ENCODE measurements at regions not wholly inside any gene's neighbourhood (a gene's known extent, or its start where the extent isn't known, plus 50 kb on each side); places are given as distances from the start of the nearest gene placed in this dataset.

DNA sequence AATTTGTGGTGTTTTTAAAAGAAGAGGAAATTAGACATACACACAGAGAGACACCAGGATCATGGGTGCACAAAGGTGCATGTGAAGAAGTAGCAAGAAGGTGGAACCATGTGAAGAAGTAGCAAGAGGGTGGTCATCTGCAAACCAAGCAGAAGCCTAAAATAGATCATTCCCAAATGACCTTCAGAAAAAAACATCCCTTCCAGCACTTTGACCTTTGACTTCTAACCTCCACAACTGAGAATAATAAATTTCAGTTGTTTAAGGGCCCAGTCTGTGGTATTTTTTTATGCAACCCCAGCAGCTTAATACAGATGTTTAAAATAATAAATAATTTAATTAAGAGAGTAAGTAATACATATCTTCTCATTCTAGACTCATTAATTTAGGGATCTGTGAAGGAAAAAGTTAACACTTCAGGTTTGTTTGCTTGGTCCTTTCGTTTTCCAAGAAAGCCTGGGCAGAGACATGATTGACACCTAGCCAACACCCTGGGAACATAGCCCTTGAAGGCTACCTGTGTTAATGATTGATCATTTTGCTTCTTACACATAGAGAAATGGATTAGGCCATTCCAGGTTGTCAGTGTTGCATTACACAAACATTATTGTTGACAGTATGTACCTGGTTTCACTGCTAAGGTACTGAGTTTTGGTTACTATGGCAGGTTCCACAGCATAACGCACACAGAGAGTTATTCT is 1331.2 kb upstream of the GBE1 start:
- no peak for DNase-seq (ENCODE audit: low read depth)

DNA sequence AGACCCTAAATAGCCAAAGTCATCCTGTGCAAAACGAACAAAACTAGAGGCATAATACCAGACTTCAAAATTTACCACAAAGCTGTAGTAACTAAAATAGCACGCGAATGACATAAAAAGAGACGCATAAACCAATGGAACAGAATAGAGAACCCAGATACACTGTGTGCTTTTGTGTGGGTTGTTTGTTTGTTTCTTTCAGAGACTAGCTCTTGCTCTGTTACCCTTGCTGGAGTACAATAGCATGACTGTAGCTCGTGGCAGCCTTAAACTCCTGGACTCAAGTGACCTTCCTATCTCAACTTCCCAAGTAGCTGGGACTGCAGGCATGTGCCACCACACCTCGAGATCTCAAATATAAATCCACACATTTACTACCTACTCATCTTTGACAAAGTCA is 1314.6 kb upstream of the GBE1 start:
- DNase-seq (ENCODE audit: low read depth) = no peak

- no peak for DNase-seq (ENCODE audit: low read depth)
These were observed 1313.0 kb upstream of the GBE1 start for GRCh38 chr3:83074485-83074884.

- no peak for DNase-seq (ENCODE audit: low read depth)
These were observed 1304.5 kb upstream of the GBE1 start for GRCh38 chr3:83065851-83066460.

GRCh38 chr3:83063446-83063845 is 1302.0 kb upstream of the GBE1 start:
- no peak for DNase-seq (ENCODE audit: low read depth)

GRCh38 chr3:83048556-83048955 is 1287.1 kb upstream of the GBE1 start:
- DNase-seq (ENCODE audit: low read depth) = no peak

- no peak for DNase-seq (ENCODE audit: low read depth)
These were observed 1278.0 kb upstream of the GBE1 start for GRCh38 chr3:83039422-83039821.

GRCh38 chr3:83035704-83036010 is 1274.2 kb upstream of the GBE1 start:
- no peak for DNase-seq (ENCODE audit: low read depth)

GRCh38 chr3:83034806-83035703 is 1273.6 kb upstream of the GBE1 start:
- DNase-seq (ENCODE audit: low read depth) = no peak

GRCh38 chr3:83033133-83033532 is 1271.7 kb upstream of the GBE1 start:
- no peak for DNase-seq (ENCODE audit: low read depth)

- DNase-seq (ENCODE audit: low read depth) = no peak
These were observed 1261.6 kb upstream of the GBE1 start for GRCh38 chr3:83023086-83023485.

DNA sequence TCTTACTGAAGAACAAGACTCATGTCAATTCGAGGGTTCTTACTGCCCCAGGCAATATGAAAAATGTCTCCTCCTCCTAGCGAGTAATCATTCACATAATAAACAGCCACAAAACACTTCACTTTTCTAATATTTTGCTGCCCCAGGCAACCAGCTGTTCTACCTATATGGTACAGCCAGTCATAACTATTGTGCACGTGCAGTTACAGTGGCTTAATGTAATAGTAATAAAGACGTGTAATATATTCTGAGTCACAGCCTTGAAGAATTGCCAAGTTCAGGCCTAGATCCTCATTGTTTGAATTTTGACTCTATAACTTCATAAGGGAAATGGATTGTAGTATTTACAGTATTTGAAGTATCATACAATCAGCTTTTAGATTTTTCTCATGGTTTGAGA is 1250.0 kb upstream of the GBE1 start:
- no peak for DNase-seq (ENCODE audit: low read depth)

- DNase-seq (ENCODE audit: low read depth) = no peak
These were observed 1242.5 kb upstream of the GBE1 start for GRCh38 chr3:83003917-83004316.

DNA sequence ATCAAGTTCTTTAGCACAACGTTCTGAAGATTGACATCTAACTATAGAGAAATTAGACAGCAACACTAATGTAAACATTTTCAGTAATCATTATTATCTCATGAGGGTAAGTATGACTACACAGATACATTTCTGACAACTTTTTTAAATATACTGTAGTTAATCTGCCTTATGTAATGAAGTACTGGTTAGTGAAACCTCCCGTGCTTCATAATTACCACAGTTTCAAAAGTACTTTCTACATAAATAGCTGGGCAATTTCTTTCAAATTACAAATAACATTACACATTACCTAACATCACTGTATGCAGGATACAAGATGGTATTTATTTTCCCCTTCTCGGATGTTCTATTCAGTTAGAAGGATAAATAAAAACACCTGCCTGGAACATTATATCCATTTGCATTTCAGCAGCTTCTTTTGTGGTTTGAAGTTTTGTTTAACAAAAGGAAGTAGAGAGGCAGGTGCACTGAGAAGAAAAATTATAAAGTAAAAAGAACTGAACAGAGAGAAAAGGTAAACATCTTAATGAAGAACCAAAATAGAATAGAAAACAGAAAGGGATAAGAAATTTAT is 1241.5 kb upstream of the GBE1 start:
- no peak for DNase-seq (ENCODE audit: low read depth)

- DNase-seq (ENCODE audit: low read depth) = no peak
These were observed 1238.3 kb upstream of the GBE1 start for GRCh38 chr3:82999777-83000176.

GRCh38 chr3:82978368-82978767 is 1216.9 kb upstream of the GBE1 start:
- no peak for DNase-seq (ENCODE audit: low read depth)

GRCh38 chr3:82977871-82978270 is 1216.4 kb upstream of the GBE1 start:
- DNase-seq (ENCODE audit: low read depth) = no peak

GRCh38 chr3:82973791-82974190 is 1212.3 kb upstream of the GBE1 start:
- no peak for DNase-seq (ENCODE audit: low read depth)

DNA sequence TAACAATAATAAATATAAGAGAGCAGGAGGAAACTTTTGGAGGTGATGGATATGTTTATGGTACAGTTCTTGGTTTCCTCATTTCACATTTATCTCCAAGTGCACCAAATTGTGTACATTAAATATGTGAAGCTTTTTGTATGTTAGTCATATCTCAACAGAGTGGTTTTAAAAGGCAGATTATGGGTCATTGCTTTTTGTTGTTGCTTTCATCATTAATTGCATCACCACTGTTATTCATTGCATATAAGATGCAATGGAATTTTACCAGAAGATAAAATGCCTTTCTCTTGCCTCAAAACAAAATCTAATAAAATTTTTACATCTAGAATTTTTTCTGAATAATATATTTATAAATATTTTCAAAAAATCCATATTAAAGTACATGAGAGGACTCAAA is 1198.9 kb upstream of the GBE1 start:
- DNase-seq (ENCODE audit: low read depth) = no peak

DNA sequence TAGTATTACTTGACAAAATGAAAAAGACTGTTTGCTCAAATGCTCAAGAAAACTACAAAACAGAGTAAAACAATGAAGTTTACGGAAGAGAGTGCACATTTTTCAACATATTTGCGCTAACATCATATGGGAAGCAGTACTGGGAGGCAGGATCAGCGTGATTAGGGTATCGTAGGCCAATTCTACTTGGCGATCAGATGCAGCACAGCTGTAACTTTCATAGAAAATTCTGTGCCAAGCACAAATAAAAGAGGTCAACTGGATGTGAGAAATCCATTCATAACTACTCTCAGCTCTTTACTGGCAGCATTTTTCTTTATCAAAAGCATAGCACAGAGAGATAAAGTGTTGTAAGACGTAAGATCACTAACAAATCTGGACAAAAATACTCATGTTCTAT is 1196.3 kb upstream of the GBE1 start:
- no peak for DNase-seq (ENCODE audit: low read depth)

DNA sequence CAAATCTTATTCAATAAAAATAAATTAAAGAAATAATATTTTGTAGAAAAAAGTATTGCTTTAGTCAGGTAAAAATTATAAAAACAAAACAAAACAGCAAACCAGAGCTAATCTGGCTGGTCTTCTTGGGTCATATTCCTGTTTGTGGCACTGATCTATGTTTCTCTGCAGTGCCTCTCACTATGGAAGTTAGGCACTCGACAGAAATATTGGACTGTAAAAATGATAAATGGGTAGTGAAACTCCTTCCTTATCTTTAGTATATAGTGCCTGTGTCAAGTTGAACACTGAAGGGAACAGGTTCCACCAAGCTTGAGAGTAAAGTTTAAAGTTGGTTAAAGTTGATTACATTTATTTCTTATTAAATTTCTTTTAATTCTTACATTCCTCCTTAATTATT is 1195.6 kb upstream of the GBE1 start:
- no peak for DNase-seq (ENCODE audit: low read depth)

- DNase-seq (ENCODE audit: low read depth) = no peak
These were observed 1193.0 kb upstream of the GBE1 start for GRCh38 chr3:82954486-82954885.

- DNase-seq (ENCODE audit: low read depth) = no peak
These were observed 1180.6 kb upstream of the GBE1 start for GRCh38 chr3:82942041-82942440.

Measured in activated gamma-delta T cell treated with anti-CD3 and anti-CD28 coated beads, Interleukin-2, amount 50 U/mL, for 16 hours (primary cell).